Stimulated activated CD8-positive, alpha-beta memory T cell treated with anti-CD3 and anti-CD28 coated beads, Interleukin-15, amount 100 ng/mL, for 24 hours (primary cell): ENCODE measurements at regions not wholly inside any gene's neighbourhood (a gene's known extent, or its start where the extent isn't known, plus 50 kb on each side); places are given as distances from the start of the nearest gene placed in this dataset.

Source experiments
- DNase-seq: peaks from one replicate; pipeline ENCODE4 v3.0.0-alpha.2; 2020; ENCODE audit warnings: low read depth

- no peak for DNase-seq
Measured at GRCh38 chr10:123458933-123459332, 207.2 kb upstream of the GPR26 start.

- no peak for DNase-seq
Measured at GRCh38 chr10:123459371-123460091, 206.6 kb upstream of the GPR26 start.

GRCh38 chr10:123462246-123462645, 203.9 kb upstream of the GPR26 start:
- DNase-seq: no peak

GRCh38 chr10:123462756-123463155, 203.4 kb upstream of the GPR26 start:
- DNase-seq: no peak

- DNase-seq: no peak
Measured at GRCh38 chr10:123463181-123463580, 203.0 kb upstream of the GPR26 start.

GRCh38 chr10:123463698-123464097, 202.5 kb upstream of the GPR26 start:
- no peak for DNase-seq

- no peak for DNase-seq
Measured at GRCh38 chr10:123464430-123465323, 201.5 kb upstream of the GPR26 start.

GRCh38 chr10:123470336-123470921, 195.7 kb upstream of the GPR26 start:
- DNase-seq: no peak

GRCh38 chr10:123471811-123472210, 194.3 kb upstream of the GPR26 start:
- DNase-seq: no peak

GRCh38 chr10:123472606-123473005, 193.5 kb upstream of the GPR26 start:
- no peak for DNase-seq

GRCh38 chr10:123474700-123475099, 191.5 kb upstream of the GPR26 start:
- DNase-seq: no peak

- DNase-seq: no peak
Measured at GRCh38 chr10:123475466-123475865, 190.7 kb upstream of the GPR26 start.

GRCh38 chr10:123478116-123478515, 188.0 kb upstream of the GPR26 start:
- DNase-seq: no peak

- no peak for DNase-seq
Measured at GRCh38 chr10:123479640-123480039, 186.5 kb upstream of the GPR26 start.

- DNase-seq: no peak
Measured at GRCh38 chr10:123480344-123480743, 185.8 kb upstream of the GPR26 start.

GRCh38 chr10:123480845-123481244, 185.3 kb upstream of the GPR26 start:
- no peak for DNase-seq

GRCh38 chr10:123484722-123485121, 181.4 kb upstream of the GPR26 start:
- no peak for DNase-seq

GRCh38 chr10:123485341-123485960, 180.7 kb upstream of the GPR26 start:
- DNase-seq: no peak

- no peak for DNase-seq
Measured at GRCh38 chr10:123488436-123488835, 177.7 kb upstream of the GPR26 start.

- no peak for DNase-seq
Measured at GRCh38 chr10:123491364-123491763, 174.8 kb upstream of the GPR26 start.

GRCh38 chr10:123492016-123492415, 174.1 kb upstream of the GPR26 start:
- no peak for DNase-seq

- no peak for DNase-seq
Measured at GRCh38 chr10:123494301-123494808, 171.8 kb upstream of the GPR26 start.
